ENCODE measurements at regions not wholly inside any gene's neighbourhood (a gene's known extent, or its start where the extent isn't known, plus 50 kb on each side); places are given as distances from the start of the nearest gene placed in this dataset.

DNA sequence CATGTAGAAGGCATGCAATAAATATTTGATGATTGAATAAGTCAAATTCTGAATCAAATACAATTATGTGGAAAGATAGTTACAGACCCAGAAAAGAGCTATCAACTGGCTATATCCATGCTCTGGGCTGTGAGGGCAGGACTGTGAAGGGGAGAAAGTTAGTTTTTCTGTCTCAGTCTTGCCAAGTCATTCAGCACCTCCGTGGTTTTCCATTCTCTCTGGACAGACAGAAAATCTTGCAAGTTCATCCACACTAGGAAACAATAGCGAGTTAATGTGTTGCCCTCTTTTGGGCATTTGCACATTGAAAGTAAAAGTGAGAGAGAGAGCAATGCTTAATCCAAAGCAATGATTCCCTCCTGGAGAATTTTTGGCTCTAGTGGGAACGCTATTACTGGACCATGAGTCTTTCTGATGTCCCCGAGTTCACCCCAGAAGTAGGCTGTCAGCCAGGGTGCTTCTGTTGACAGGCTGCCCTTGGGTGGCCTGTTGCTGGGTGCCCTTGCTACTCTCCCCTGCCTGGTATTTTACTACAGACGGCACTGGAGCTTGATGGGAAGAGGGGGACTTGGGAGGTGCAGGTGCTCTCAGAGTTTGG lies 238.3 kb downstream of the LOXHD1 start:
- H3K9me3 ChIP-seq (ENCODE audit: control extremely low read depth in 1 of 3, control insufficient read depth in 2 of 3, insufficient read depth in 1 of 3, low read length in 2 of 3), result no peaks in the 10 kb centered on the region
- no peak overlapping the region for H3K9ac ChIP-seq (ENCODE audit: low read length)
- 94% methylated on average over 3 of the region's 5 CpGs for WGBS (ENCODE audit: insufficient coverage)
- Mint-ChIP-seq H3K4me3 (no peak overlapping the region), H3K9me3 (ENCODE audit: insufficient read depth) (no peaks in the 10 kb centered on the region), H3K27me3 (peaks cover 2% of the 10 kb centered on the region), H3K4me1 (no peaks in the 10 kb centered on the region), H3K27ac (no peak overlapping the region)
- ATAC-seq (ENCODE audit: low read depth), result no peak
- no peaks in the 10 kb centered on the region for H4K20me1 ChIP-seq (ENCODE audit: control insufficient read depth, insufficient read depth, low read length, poor library complexity, severe bottlenecking)
- H3K4me2 ChIP-seq (replicated peaks; ENCODE audit: low read depth, low read length, poor library complexity, severe bottlenecking), result no peak overlapping the region
- no peaks in the 10 kb centered on the region for H3K27me3 ChIP-seq (replicated peaks in 1 of 4; ENCODE audit: control extremely low read depth in 1 of 4, control insufficient read depth in 3 of 4, insufficient read depth in 4 of 4, low read length in 3 of 4)
- no peaks in the 10 kb centered on the region for H3K36me3 ChIP-seq (replicated peaks in 1 of 2; ENCODE audit: control extremely low read depth in 1 of 2, control insufficient read depth in 1 of 2, extremely low read depth in 1 of 2, insufficient read depth in 2 of 2, low read length in 1 of 2)
- TF ChIP-seq, protein P1, sequence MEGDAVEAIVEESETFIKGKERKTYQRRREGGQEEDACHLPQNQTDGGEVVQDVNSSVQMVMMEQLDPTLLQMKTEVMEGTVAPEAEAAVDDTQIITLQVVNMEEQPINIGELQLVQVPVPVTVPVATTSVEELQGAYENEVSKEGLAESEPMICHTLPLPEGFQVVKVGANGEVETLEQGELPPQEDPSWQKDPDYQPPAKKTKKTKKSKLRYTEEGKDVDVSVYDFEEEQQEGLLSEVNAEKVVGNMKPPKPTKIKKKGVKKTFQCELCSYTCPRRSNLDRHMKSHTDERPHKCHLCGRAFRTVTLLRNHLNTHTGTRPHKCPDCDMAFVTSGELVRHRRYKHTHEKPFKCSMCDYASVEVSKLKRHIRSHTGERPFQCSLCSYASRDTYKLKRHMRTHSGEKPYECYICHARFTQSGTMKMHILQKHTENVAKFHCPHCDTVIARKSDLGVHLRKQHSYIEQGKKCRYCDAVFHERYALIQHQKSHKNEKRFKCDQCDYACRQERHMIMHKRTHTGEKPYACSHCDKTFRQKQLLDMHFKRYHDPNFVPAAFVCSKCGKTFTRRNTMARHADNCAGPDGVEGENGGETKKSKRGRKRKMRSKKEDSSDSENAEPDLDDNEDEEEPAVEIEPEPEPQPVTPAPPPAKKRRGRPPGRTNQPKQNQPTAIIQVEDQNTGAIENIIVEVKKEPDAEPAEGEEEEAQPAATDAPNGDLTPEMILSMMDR (IDR thresholded peaks at IDR 0.05), result no peak
- no peak for TF ChIP-seq EZH2 (IDR thresholded peaks at IDR 0.05; ENCODE audit: borderline replicate concordance, insufficient read depth, low read depth, low read length, poor library complexity, severe bottlenecking)
- POLR2A ChIA-PET, result no interaction called here
- no peak overlapping the region for H3K4me3 ChIP-seq (ENCODE audit: control extremely low read depth in 1 of 5, extremely low read depth in 1 of 5, insufficient read depth in 1 of 5, low read depth in 2 of 5, low read length in 4 of 5)
- CTCF ChIA-PET, result no interaction called here
- H2AFZ ChIP-seq (ENCODE audit: insufficient read depth, low read depth, low read length, poor library complexity, severe bottlenecking), result no peak overlapping the region
- H3K27ac ChIP-seq (ENCODE audit: low read length in 2 of 2), result no peak overlapping the region
- H3K79me2 ChIP-seq (ENCODE audit: control insufficient read depth, insufficient read depth, low read length), result no peaks in the 10 kb centered on the region
- no peak for DNase-seq
- intact Hi-C loops (cut with micrococcal nuclease), result no loop called here
- no peaks in the 10 kb centered on the region for H3K4me1 ChIP-seq (ENCODE audit: control insufficient read depth in 2 of 2, insufficient read depth in 2 of 2, low read length in 2 of 2)

DNA sequence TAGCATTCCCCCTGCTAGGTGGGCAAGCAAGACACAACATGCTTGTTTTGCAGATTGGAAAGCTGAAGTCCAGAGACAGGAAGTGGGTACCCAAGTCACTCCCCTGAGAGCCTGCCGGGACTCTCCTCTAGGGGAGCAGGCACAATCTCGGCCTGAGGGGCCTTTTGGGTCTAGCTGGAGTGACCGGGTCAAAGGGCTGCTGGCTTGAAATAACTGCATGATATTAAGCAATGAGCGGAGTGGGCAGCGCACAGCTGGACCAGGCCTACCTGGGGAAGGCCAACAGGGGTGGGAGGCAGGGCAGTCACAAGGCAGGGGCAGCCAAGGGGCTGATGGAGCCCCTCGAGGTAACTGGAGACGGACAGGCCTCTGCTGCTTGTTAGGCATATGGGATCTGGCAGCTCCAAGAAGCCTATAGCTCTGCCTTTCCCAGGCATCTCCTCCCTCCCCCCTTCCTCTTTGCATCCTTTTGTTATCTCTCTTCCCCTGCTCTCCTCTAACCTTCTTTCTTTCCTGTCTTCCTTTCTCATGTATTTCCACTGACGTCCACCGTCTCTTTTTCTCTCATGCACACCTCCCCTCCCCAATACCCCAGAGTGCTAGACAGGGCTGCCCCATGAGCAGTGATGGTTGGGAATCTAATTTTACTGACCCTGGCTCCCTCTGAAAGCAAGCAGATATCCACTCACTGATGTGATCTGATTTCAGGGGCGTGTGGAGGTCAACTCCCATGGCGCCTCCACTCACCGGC lies 237.5 kb downstream of the LOXHD1 start:
- ATAC-seq (ENCODE audit: low read depth) (no peak), DNase-seq (no peak)
- H3K4me3 Mint-ChIP-seq, result no peak overlapping the region
- ChIA-PET POLR2A (no interaction called here), CTCF (no interaction called here)
- H3K27me3 ChIP-seq (replicated peaks in 1 of 4; ENCODE audit: control extremely low read depth in 1 of 4, control insufficient read depth in 3 of 4, insufficient read depth in 4 of 4, low read length in 3 of 4), result no peaks in the 10 kb centered on the region
- H4K20me1 ChIP-seq (ENCODE audit: control insufficient read depth, insufficient read depth, low read length, poor library complexity, severe bottlenecking), result no peaks in the 10 kb centered on the region
- no peak overlapping the region for H3K27ac ChIP-seq (ENCODE audit: low read length in 2 of 2)
- peaks cover 2% of the 10 kb centered on the region for H3K27me3 Mint-ChIP-seq
- 62% methylated on average over 12 of the region's 12 CpGs for WGBS (ENCODE audit: insufficient coverage)
- H2AFZ ChIP-seq (ENCODE audit: insufficient read depth, low read depth, low read length, poor library complexity, severe bottlenecking), result no peak overlapping the region
- H3K4me1 Mint-ChIP-seq, result no peaks in the 10 kb centered on the region
- intact Hi-C loops (cut with micrococcal nuclease), result no loop called here
- no peak overlapping the region for H3K4me3 ChIP-seq (ENCODE audit: control extremely low read depth in 1 of 5, extremely low read depth in 1 of 5, insufficient read depth in 1 of 5, low read depth in 2 of 5, low read length in 4 of 5)
- no peaks in the 10 kb centered on the region for H3K9me3 ChIP-seq (ENCODE audit: control extremely low read depth in 1 of 3, control insufficient read depth in 2 of 3, insufficient read depth in 1 of 3, low read length in 2 of 3)
- H3K36me3 ChIP-seq (replicated peaks in 1 of 2; ENCODE audit: control extremely low read depth in 1 of 2, control insufficient read depth in 1 of 2, extremely low read depth in 1 of 2, insufficient read depth in 2 of 2, low read length in 1 of 2), result no peaks in the 10 kb centered on the region
- H3K9me3 Mint-ChIP-seq (ENCODE audit: insufficient read depth), result no peaks in the 10 kb centered on the region
- no peak overlapping the region for H3K9ac ChIP-seq (ENCODE audit: low read length)
- no peak for TF ChIP-seq EZH2 (IDR thresholded peaks at IDR 0.05; ENCODE audit: borderline replicate concordance, insufficient read depth, low read depth, low read length, poor library complexity, severe bottlenecking)
- TF ChIP-seq, protein P1 (IDR thresholded peaks at IDR 0.05), result no peak
- H3K4me2 ChIP-seq (replicated peaks; ENCODE audit: low read depth, low read length, poor library complexity, severe bottlenecking), result no peak overlapping the region
- H3K4me1 ChIP-seq (ENCODE audit: control insufficient read depth in 2 of 2, insufficient read depth in 2 of 2, low read length in 2 of 2), result no peaks in the 10 kb centered on the region
- no peaks in the 10 kb centered on the region for H3K79me2 ChIP-seq (ENCODE audit: control insufficient read depth, insufficient read depth, low read length)
- no peak overlapping the region for H3K27ac Mint-ChIP-seq

Measured in B cell (primary cell).